Smooth muscle cell (in vitro differentiated cells): ENCODE measurements at regions not wholly inside any gene's neighbourhood (a gene's known extent, or its start where the extent isn't known, plus 50 kb on each side); places are given as distances from the start of the nearest gene placed in this dataset.

Experiments used
- DNase-seq: peaks from one replicate; lab custom pipeline; 2025; ENCODE audit not compliant: unreplicated experiment; lab: John Stamatoyannopoulos, UW
- H2AFZ ChIP-seq: fragments of 200-600 bp; sonication (generic); 2 replicates; pipeline ENCODE4 v1.6.0; 2016; ENCODE audit warnings: antibody characterized with exemption, low read depth, mild to moderate bottlenecking
- H3F3A ChIP-seq: fragments of 200-600 bp; sonication (generic); 2 replicates; pipeline ENCODE4 v1.6.0; 2017; ENCODE audit warnings: antibody characterized with exemption, low read depth
- H3K27ac ChIP-seq: fragments of 200-600 bp; sonication (generic); 2 replicates; pipeline ENCODE4 v1.5.1; 2016; ENCODE audit warnings: low read depth, mild to moderate bottlenecking
- H3K27me3 ChIP-seq: fragments of 200-600 bp; sonication (generic); 2 replicates; pipeline ENCODE4 v1.6.1; 2016; ENCODE audit warnings: low read depth, mild to moderate bottlenecking
- H3K36me3 ChIP-seq: fragments of 200-600 bp; sonication (generic); 2 replicates; pipeline ENCODE4 v1.5.1; 2016; ENCODE audit warnings: low read depth
- H3K4me1 ChIP-seq: fragments of 200-600 bp; sonication (generic); 2 replicates; pipeline ENCODE4 v1.5.1; 2016; ENCODE audit warnings: low read depth
- H3K4me2 ChIP-seq: fragments of 200-600 bp; sonication (generic); 2 replicates; pipeline ENCODE4 v1.6.0; 2016; ENCODE audit warnings: mild to moderate bottlenecking
- H3K4me3 ChIP-seq: fragments of 200-600 bp; sonication (generic); 2 replicates; pipeline ENCODE4 v1.5.1; 2016; ENCODE audit warnings: mild to moderate bottlenecking
- H3K79me2 ChIP-seq: fragments of 200-600 bp; sonication (generic); 2 replicates; pipeline ENCODE4 v1.6.0; 2016; ENCODE audit warnings: low read depth, mild to moderate bottlenecking
- H3K9ac ChIP-seq: fragments of 200-600 bp; sonication (generic); 2 replicates; pipeline ENCODE4 v1.6.0; 2016; ENCODE audit warnings: low read depth
- H3K9me3 ChIP-seq: fragments of 200-600 bp; sonication (generic); replicated peaks from 2 replicates; pipeline ENCODE4 v1.5.1; 2016; ENCODE audit warnings: low read depth
- H4K20me1 ChIP-seq: fragments of 200-600 bp; sonication (generic); 2 replicates; pipeline ENCODE4 v1.6.0; 2016; ENCODE audit warnings: low read depth
- WGBS: methylation state at CpG from one replicate; pipeline ENCODE4 v1.1.7; 2016; ENCODE audit warnings: low lambda C conversion rate; 5-methylcytosine and 5-hydroxymethylcytosine counted together
- TF ChIP-seq, protein P1 (sequence below): fragments of 200-600 bp; sonication (generic); IDR thresholded peaks from 2 replicates; pipeline ENCODE4 v1.5.1; 2017; ENCODE audit warnings: borderline replicate concordance, mild to moderate bottlenecking, antibody characterized with exemption; ENCODE audit not compliant: insufficient read depth, poor library complexity, severe bottlenecking

DNA sequence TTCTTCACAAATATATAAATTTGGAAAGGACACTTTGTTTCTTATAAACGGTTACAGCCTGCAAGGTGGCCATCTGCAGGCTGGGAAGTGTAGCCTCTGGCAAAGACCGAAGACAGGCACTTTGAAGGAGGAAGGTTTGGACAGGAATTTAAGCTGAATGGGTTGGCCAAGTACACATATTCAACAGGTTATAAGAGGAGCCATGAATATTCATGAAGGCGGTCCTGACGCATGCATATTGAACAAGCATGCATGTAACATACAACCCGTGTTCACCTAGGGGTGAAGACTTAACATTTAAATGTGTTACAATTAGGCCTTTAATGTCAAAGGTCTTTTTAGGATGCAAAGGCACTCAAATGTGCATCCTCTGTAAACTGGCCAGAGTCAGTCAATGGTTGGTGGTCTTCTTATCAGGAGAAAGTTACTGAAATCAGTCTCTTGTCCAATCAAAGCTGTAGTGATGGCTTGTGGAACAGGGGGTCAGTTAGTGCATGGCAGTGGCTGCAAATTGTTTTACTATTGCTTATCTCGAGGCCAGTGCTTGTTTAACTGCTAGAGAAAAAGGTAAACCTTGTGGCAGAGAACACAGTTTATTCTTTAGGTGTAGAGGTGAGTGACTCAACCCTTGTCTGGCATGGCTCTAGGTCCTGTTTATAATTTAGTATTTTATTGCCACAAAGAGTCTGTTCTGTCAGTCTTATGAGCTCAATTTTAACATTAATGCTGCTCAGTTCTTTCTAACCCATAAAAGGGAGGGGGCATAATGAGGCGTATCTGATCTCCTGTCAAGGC lies 70.3 kb upstream of the F3 start:
- no peak for DNase-seq
- Histone ChIP-seq H3K4me3 (no peak overlapping the region), H3K79me2 (no peaks in the 10 kb centered on the region), H3F3A (peaks cover 3% of the 10 kb centered on the region), H3K4me2 (peak overlapping the region; percentile 49), H4K20me1 (no peaks in the 10 kb centered on the region), H3K27ac (peak overlapping the region; percentile 19), H3K36me3 (no peaks in the 10 kb centered on the region), H2AFZ (peak overlapping the region; percentile 42), H3K9me3 (no peaks in the 10 kb centered on the region), H3K27me3 (no peaks in the 10 kb centered on the region), H3K4me1 (peaks cover 11% of the 10 kb centered on the region), H3K9ac (no peak overlapping the region)
- TF ChIP-seq, protein P1, sequence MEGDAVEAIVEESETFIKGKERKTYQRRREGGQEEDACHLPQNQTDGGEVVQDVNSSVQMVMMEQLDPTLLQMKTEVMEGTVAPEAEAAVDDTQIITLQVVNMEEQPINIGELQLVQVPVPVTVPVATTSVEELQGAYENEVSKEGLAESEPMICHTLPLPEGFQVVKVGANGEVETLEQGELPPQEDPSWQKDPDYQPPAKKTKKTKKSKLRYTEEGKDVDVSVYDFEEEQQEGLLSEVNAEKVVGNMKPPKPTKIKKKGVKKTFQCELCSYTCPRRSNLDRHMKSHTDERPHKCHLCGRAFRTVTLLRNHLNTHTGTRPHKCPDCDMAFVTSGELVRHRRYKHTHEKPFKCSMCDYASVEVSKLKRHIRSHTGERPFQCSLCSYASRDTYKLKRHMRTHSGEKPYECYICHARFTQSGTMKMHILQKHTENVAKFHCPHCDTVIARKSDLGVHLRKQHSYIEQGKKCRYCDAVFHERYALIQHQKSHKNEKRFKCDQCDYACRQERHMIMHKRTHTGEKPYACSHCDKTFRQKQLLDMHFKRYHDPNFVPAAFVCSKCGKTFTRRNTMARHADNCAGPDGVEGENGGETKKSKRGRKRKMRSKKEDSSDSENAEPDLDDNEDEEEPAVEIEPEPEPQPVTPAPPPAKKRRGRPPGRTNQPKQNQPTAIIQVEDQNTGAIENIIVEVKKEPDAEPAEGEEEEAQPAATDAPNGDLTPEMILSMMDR: no peak
- WGBS: 83% methylated on average over 7 of the region's 7 CpGs

DNA sequence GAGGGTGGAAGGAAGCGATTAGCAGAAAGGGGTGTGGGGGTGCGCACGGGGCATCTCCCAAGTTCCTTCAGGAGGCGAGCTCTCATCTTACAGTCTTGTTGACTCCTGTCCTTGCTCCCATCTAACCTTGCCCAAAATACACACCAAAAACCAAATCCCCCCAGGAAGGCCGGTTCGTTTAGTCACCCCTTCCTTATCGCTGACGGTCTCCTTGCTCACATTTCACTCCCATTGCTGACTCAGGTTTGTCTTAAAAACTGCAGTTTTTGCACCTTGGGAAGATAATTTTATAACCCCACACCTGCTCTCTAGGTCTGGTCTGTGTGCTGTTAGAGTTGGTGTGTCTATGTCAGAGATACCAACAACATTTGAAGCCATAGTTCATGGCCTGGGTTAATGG lies 68.1 kb upstream of the F3 start:
- peaks cover 11% of the 10 kb centered on the region for H3K4me1 ChIP-seq
- no peaks in the 10 kb centered on the region for H3K27me3 ChIP-seq
- H3K36me3 ChIP-seq: no peaks in the 10 kb centered on the region
- H3K4me3 ChIP-seq: no peak overlapping the region
- H3K9me3 ChIP-seq: no peaks in the 10 kb centered on the region
- H3K79me2 ChIP-seq: no peaks in the 10 kb centered on the region
- H4K20me1 ChIP-seq: no peaks in the 10 kb centered on the region
- peak overlapping the region; percentile 70 for H3K27ac ChIP-seq
- no peak overlapping the region for H3K9ac ChIP-seq
- WGBS: 86% methylated on average over 8 of the region's 8 CpGs
- TF ChIP-seq, protein P1: no peak
- H2AFZ ChIP-seq: peak overlapping the region; percentile 70
- DNase-seq: no peak
- peak overlapping the region; percentile 55 for H3K4me2 ChIP-seq
- H3F3A ChIP-seq: peaks cover 11% of the 10 kb centered on the region

DNA sequence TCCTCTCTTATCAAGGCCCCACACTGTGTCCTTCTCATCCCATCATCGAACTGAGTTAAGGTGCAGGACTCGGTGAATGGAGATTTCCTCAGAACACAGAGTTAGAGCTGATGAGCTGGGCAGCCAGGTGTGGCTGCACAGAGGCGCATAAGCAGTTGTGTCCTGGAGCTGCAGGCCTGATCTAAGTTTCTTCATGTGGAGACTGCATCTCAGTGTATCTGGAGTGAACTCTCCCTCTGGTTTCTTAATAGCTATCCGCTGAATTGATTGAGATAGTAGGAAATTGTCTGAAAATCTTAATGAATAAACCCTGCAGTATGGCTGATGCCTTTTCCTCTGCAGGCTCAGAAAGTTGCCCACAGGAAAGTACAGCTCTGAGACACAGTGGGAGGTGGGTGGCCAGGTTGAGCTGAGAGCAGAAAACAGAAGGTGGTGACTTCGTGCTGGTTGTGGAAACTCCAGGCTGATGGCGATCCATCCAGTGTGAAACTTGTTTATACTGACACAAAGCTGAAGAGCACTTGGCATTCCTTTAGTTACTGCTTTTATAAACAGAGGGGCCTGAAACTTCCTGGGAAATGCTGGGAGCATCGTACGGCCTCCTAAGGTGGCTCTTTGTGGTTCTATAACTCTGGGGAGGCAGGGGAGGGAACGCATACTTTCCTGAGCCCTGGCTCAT lies 67.4 kb upstream of the F3 start:
- H3K9me3 ChIP-seq: no peaks in the 10 kb centered on the region
- no peaks in the 10 kb centered on the region for H4K20me1 ChIP-seq
- H3K79me2 ChIP-seq: no peaks in the 10 kb centered on the region
- H3F3A ChIP-seq: peaks cover 11% of the 10 kb centered on the region
- WGBS: 44% methylated on average over 9 of the region's 9 CpGs
- DNase-seq: no peak
- H3K4me2 ChIP-seq: peak overlapping the region; percentile 55
- no peaks in the 10 kb centered on the region for H3K36me3 ChIP-seq
- peak overlapping the region; percentile 70 for H2AFZ ChIP-seq
- H3K27ac ChIP-seq: peak overlapping the region; percentile 70
- peaks cover 11% of the 10 kb centered on the region for H3K4me1 ChIP-seq
- H3K9ac ChIP-seq: no peak overlapping the region
- no peaks in the 10 kb centered on the region for H3K27me3 ChIP-seq
- H3K4me3 ChIP-seq: no peak overlapping the region
- TF ChIP-seq, protein P1: no peak
